Karpas-422 (cell line): ENCODE measurements at regions not wholly inside any gene's neighbourhood (a gene's known extent, or its start where the extent isn't known, plus 50 kb on each side); places are given as distances from the start of the nearest gene placed in this dataset.

Source experiments
- DNase-seq: peaks from one replicate; pipeline ENCODE4 v3.0.0-alpha.2; 2015
- H2AFZ ChIP-seq: fragments of 200-600 bp; sonication (generic); 2 replicates; pipeline ENCODE4 v1.6.1; 2014; ENCODE audit warnings: antibody characterized with exemption, low read length, mixed read lengths
- H3K27ac ChIP-seq: fragments of 200-600 bp; sonication (generic); 2 replicates; pipeline ENCODE4 v1.5.1; 2014; ENCODE audit warnings: mild to moderate bottlenecking, low read length, moderate library complexity
- H3K27me3 ChIP-seq: fragments of 200-600 bp; sonication (generic); 2 replicates; pipeline ENCODE4 v1.6.1; 2014; ENCODE audit warnings: low read length, mixed read lengths
- H3K36me3 ChIP-seq: fragments of 200-600 bp; sonication (generic); 2 replicates; pipeline ENCODE4 v1.6.1; 2014; ENCODE audit warnings: low read length, mixed read lengths; ENCODE audit not compliant: insufficient read depth
- H3K4me1 ChIP-seq: fragments of 200-600 bp; sonication (generic); 2 replicates; pipeline ENCODE4 v1.6.1; 2014; ENCODE audit warnings: mild to moderate bottlenecking, low read length, mixed read lengths
- H3K4me2 ChIP-seq: fragments of 200-600 bp; sonication (generic); 2 replicates; pipeline ENCODE4 v1.6.1; 2014; ENCODE audit warnings: low read length, low read depth, mild to moderate bottlenecking; ENCODE audit not compliant: poor library complexity, severe bottlenecking
- H3K4me3 ChIP-seq: fragments of 200-600 bp; sonication (generic); 2 replicates; pipeline ENCODE4 v1.5.1; 2014; ENCODE audit warnings: mild to moderate bottlenecking, antibody characterized with exemption, low read length, mixed read lengths
- H3K79me2 ChIP-seq: fragments of 200-600 bp; sonication (generic); 2 replicates; pipeline ENCODE4 v1.6.1; 2014; ENCODE audit warnings: mild to moderate bottlenecking, low read length, mixed read lengths
- H3K9ac ChIP-seq: fragments of 200-600 bp; sonication (generic); 2 replicates; pipeline ENCODE4 v1.6.0; 2014; ENCODE audit warnings: low read length
- H3K9me2 ChIP-seq: fragments of 200-600 bp; sonication (generic), shearing (Covaris generic); replicated peaks from 2 replicates; pipeline ENCODE4 v1.6.0; 2014; ENCODE audit warnings: mild to moderate bottlenecking, low read length, moderate library complexity; ENCODE audit not compliant: insufficient read depth
- H3K9me3 ChIP-seq: fragments of 300-700, 200-600 bp; sonication (generic); 2 replicates; pipeline ENCODE4 v1.6.1; 2014; ENCODE audit warnings: low read length, mixed read lengths
- H4K20me1 ChIP-seq: fragments of 200-600 bp; sonication (generic); 2 replicates; pipeline ENCODE4 v1.6.1; 2014; ENCODE audit warnings: mild to moderate bottlenecking, antibody characterized with exemption, low read length, low read depth; ENCODE audit not compliant: insufficient read depth

- Histone ChIP-seq H3K27ac (no peak overlapping the region), H3K9ac (no peak overlapping the region), H3K9me2 (no peaks in the 10 kb centered on the region), H3K27me3 (no peaks in the 10 kb centered on the region; the same call in 1 of the 2 replicates), H3K4me1 (no peaks in the 10 kb centered on the region), H3K36me3 (no peaks in the 10 kb centered on the region), H3K4me3 (no peak overlapping the region), H3K79me2 (no peaks in the 10 kb centered on the region), H3K9me3 (no peaks in the 10 kb centered on the region), H4K20me1 (no peaks in the 10 kb centered on the region), H2AFZ (no peak overlapping the region), H3K4me2 (no peak overlapping the region)
- DNase-seq, result no peak
Observed at GRCh38 chr14:101022916-101023435, 119.5 kb upstream of the RTL1 start.

GRCh38 chr14:101024686-101025085 is 121.2 kb upstream of the RTL1 start:
- no peaks in the 10 kb centered on the region for H4K20me1 ChIP-seq
- H3K79me2 ChIP-seq, result no peaks in the 10 kb centered on the region
- no peaks in the 10 kb centered on the region; the same call in 1 of the 2 replicates for H3K27me3 ChIP-seq
- no peak overlapping the region for H3K4me3 ChIP-seq
- H2AFZ ChIP-seq, result no peak overlapping the region
- no peak overlapping the region for H3K9ac ChIP-seq
- no peak for DNase-seq
- no peak overlapping the region for H3K4me2 ChIP-seq
- H3K9me3 ChIP-seq, result no peaks in the 10 kb centered on the region
- H3K36me3 ChIP-seq, result no peaks in the 10 kb centered on the region
- no peak overlapping the region for H3K27ac ChIP-seq
- H3K4me1 ChIP-seq, result no peaks in the 10 kb centered on the region
- H3K9me2 ChIP-seq, result no peaks in the 10 kb centered on the region

GRCh38 chr14:101025131-101025530 is 121.6 kb upstream of the RTL1 start:
- Histone ChIP-seq H4K20me1 (no peaks in the 10 kb centered on the region), H3K79me2 (no peaks in the 10 kb centered on the region), H3K36me3 (no peaks in the 10 kb centered on the region), H3K27ac (no peak overlapping the region), H3K9me2 (no peaks in the 10 kb centered on the region), H3K27me3 (no peaks in the 10 kb centered on the region; the same call in 1 of the 2 replicates), H3K4me3 (no peak overlapping the region), H3K9me3 (no peaks in the 10 kb centered on the region), H3K4me1 (no peaks in the 10 kb centered on the region), H2AFZ (no peak overlapping the region), H3K4me2 (no peak overlapping the region), H3K9ac (no peak overlapping the region)
- no peak for DNase-seq

GRCh38 chr14:101025696-101026095 is 122.2 kb upstream of the RTL1 start:
- Histone ChIP-seq H3K4me2 (no peak overlapping the region), H3K79me2 (no peaks in the 10 kb centered on the region), H3K9ac (no peak overlapping the region), H3K9me2 (no peaks in the 10 kb centered on the region), H3K36me3 (no peaks in the 10 kb centered on the region), H3K27ac (no peak overlapping the region), H3K27me3 (no peaks in the 10 kb centered on the region; the same call in 1 of the 2 replicates), H2AFZ (no peak overlapping the region), H3K4me3 (no peak overlapping the region), H3K9me3 (no peaks in the 10 kb centered on the region), H3K4me1 (no peaks in the 10 kb centered on the region), H4K20me1 (no peaks in the 10 kb centered on the region)
- no peak for DNase-seq

GRCh38 chr14:101026341-101026740 is 122.8 kb upstream of the RTL1 start:
- Histone ChIP-seq H4K20me1 (no peaks in the 10 kb centered on the region), H3K27me3 (no peaks in the 10 kb centered on the region; the same call in 1 of the 2 replicates), H3K79me2 (no peaks in the 10 kb centered on the region), H3K4me2 (no peak overlapping the region), H3K9me3 (no peaks in the 10 kb centered on the region), H3K9me2 (no peaks in the 10 kb centered on the region), H3K9ac (no peak overlapping the region), H3K4me3 (no peak overlapping the region), H2AFZ (no peak overlapping the region), H3K27ac (no peak overlapping the region), H3K36me3 (no peaks in the 10 kb centered on the region), H3K4me1 (no peaks in the 10 kb centered on the region)
- DNase-seq, result no peak

GRCh38 chr14:101027291-101027690 is 123.8 kb upstream of the RTL1 start:
- no peaks in the 10 kb centered on the region for H4K20me1 ChIP-seq
- H3K4me2 ChIP-seq, result no peak overlapping the region
- no peaks in the 10 kb centered on the region; the same call in 1 of the 2 replicates for H3K27me3 ChIP-seq
- H3K9me3 ChIP-seq, result no peaks in the 10 kb centered on the region
- H3K4me1 ChIP-seq, result no peaks in the 10 kb centered on the region
- H3K9ac ChIP-seq, result no peak overlapping the region
- no peak overlapping the region for H2AFZ ChIP-seq
- H3K9me2 ChIP-seq, result no peaks in the 10 kb centered on the region
- no peaks in the 10 kb centered on the region for H3K79me2 ChIP-seq
- DNase-seq, result no peak
- no peak overlapping the region for H3K27ac ChIP-seq
- H3K4me3 ChIP-seq, result no peak overlapping the region
- H3K36me3 ChIP-seq, result no peaks in the 10 kb centered on the region

GRCh38 chr14:101027966-101028365 is 124.4 kb upstream of the RTL1 start:
- Histone ChIP-seq H3K4me2 (no peak overlapping the region), H3K79me2 (no peaks in the 10 kb centered on the region), H3K9me3 (no peaks in the 10 kb centered on the region), H3K36me3 (no peaks in the 10 kb centered on the region), H3K4me1 (no peaks in the 10 kb centered on the region), H3K27me3 (no peaks in the 10 kb centered on the region; the same call in 1 of the 2 replicates), H2AFZ (no peak overlapping the region), H3K27ac (no peak overlapping the region), H3K4me3 (no peak overlapping the region), H4K20me1 (no peaks in the 10 kb centered on the region), H3K9ac (no peak overlapping the region), H3K9me2 (no peaks in the 10 kb centered on the region)
- no peak for DNase-seq

GRCh38 chr14:101028971-101029667 is 125.6 kb upstream of the RTL1 start:
- no peaks in the 10 kb centered on the region for H3K79me2 ChIP-seq

More at GRCh38 chr14:101028971-101029667, 125.6 kb upstream of the RTL1 start:
- no peaks in the 10 kb centered on the region for H3K9me2 ChIP-seq
- no peaks in the 10 kb centered on the region for H3K4me1 ChIP-seq
- no peaks in the 10 kb centered on the region for H3K9me3 ChIP-seq
- H4K20me1 ChIP-seq, result no peaks in the 10 kb centered on the region
- DNase-seq, result no peak
- H3K27me3 ChIP-seq, result no peaks in the 10 kb centered on the region; the same call in 1 of the 2 replicates
- no peak overlapping the region for H3K4me3 ChIP-seq
- H3K27ac ChIP-seq, result no peak overlapping the region
- no peak overlapping the region for H3K4me2 ChIP-seq
- no peaks in the 10 kb centered on the region for H3K36me3 ChIP-seq
- H2AFZ ChIP-seq, result no peak overlapping the region
- no peak overlapping the region for H3K9ac ChIP-seq
